ENCODE measurements at regions not wholly inside any gene's neighbourhood (a gene's known extent, or its start where the extent isn't known, plus 50 kb on each side); places are given as distances from the start of the nearest gene placed in this dataset.

GRCh38 chr4:38347251-38347650 lies 316.7 kb upstream of the KLF3 start:
- no peak for DNase-seq

GRCh38 chr4:38354421-38354820 lies 309.6 kb upstream of the KLF3 start:
- DNase-seq: no peak

DNA sequence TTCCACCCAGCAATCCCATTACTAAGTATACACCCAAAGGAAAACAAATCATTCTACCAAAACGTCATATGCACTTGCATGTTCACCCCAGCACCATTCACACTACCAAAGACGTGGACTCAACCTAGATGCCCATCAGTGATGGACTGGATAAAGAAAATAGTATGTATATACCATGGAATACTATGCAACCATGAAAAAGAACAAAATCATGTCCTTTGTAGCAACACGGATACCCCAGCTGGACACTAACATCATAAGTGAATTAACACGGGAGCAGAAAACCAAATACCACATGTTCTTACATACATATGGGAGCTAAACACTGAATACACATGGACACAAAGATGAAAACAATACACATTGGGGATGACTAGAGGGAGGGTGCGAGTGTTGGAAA lies 309.1 kb upstream of the KLF3 start:
- no peak for DNase-seq

GRCh38 chr4:38356686-38357085 lies 307.3 kb upstream of the KLF3 start:
- DNase-seq: no peak

DNA sequence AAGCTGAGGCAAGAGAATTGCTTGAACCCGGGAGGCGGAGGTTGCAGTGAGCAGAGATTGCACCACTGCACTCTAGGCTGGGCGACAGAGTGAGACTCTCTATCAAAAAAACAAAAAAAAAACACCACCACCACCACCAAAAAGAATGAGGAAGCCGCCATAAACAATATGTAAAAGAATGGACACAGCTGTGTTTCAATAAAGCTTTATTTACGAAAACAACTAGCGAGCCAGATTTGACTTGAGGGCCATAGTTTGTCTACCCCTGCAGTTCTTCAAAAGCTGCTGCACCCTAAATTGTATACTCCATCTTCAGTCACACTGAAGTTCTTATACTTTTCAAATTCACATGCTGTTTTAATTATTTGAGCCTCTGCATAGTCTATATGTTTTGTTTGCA lies 306.5 kb upstream of the KLF3 start:
- no peak for DNase-seq

DNA sequence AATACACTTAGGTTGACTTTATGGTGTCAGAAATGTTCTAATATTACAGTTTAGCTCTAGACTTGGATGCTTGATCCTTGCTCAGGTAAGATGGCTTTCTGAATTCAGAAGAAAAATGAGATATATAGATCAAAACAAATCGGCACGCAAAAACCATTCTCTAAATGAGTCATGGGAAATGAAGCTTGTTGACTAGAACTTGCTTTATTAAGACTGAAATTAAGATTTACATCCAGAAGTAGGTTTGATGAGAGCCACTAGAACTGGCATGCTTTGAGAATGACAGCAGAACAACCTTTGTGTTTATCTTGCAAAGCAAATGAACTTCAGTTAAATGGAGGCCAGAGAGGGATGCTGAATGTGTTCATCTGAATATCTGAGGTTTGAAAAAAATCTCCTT lies 304.9 kb upstream of the KLF3 start:
- no peak for DNase-seq

GRCh38 chr4:38360201-38360600 lies 303.8 kb upstream of the KLF3 start:
- no peak for DNase-seq

DNA sequence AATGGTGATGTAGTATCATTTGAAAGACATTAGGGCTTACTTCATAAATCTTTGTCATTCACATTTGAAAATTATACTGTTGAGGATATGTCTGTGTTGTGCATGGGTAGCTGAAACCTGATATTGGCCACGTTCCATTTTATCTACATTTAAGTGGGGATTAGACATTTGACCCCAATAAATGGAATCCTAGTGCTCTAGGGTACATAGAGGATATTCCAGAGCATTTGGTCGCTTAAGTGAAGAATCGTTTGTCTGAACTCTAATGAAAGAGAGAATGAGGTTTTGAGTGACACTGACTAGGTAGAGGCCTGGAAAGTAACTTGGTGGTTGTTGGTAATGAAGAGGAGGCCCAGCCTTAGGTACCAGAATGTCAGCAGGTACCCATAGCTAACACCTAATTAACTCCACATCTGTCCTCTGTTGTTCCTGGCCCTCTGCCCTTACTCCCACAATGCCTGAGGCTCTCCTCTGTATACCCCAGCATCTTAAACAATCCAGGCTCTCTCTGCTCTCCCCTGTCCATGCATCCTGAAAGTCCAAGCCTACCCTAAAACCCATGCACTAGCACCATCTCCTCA lies 299.5 kb upstream of the KLF3 start:
- no peak for DNase-seq

DNA sequence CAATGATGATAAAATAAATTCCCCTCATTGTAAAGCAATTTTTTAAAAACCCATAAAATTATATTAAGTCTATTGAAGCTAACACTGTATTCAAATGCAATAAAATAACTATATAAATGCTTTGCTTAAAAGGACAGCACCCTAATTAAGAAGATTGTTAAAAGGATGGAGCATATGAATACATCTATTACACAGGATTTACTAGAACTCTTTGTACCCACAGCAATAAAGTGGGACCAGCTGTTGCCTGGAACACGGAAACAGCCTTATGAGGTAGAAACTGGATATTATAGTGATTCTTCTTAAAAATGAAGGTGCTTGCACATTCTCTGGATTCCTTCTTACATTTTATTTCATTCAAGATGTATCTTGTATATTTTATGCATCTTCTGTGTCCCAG lies 298.7 kb upstream of the KLF3 start:
- no peak for DNase-seq

- no peak for DNase-seq
Measured at GRCh38 chr4:38365748-38366310, 298.2 kb upstream of the KLF3 start.

DNA sequence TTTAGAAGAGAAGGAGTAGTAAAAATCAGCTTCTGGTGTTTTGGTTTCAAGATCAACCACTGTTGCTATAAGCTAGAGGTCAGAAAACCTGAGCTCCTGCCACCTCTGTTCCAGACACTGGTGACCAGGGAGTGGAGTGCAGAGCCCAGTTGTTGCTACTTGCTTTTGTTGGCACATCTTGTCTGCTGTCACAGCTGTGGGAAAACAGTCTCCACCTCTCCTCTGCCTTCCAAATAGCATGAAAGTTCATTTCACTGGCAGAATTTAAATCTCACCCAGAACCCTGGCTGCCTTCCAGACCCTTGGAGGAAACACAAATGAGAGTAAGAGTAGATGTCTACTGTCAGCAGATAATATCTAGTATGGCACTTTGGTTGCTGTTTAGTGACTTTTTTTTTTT lies 297.5 kb upstream of the KLF3 start:
- no peak for DNase-seq

- no peak for DNase-seq
Measured at GRCh38 chr4:38366997-38367396, 297.0 kb upstream of the KLF3 start.

- DNase-seq: no peak
Measured at GRCh38 chr4:38367642-38368174, 296.3 kb upstream of the KLF3 start.

GRCh38 chr4:38368613-38369012 lies 295.4 kb upstream of the KLF3 start:
- DNase-seq: no peak

- no peak for DNase-seq
Measured at GRCh38 chr4:38371391-38371851, 292.6 kb upstream of the KLF3 start.

DNA sequence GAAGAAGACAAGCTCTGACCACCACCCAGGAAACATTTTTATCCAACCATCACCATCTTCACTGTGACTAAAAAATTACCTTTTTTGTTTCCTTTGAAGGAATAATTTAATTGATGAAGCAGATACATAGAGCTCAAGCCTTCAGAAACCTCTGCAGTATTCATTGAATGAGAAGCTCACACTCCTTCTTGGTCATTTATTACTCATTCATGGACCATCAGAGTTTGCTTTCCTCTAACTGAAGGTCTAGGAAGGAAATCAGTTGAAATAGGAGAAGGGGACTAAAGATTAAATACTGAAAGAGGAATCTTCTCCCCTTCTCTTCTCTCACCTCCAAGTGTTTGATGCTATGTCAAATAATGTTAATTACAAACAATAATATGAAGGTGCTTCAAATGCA lies 290.6 kb upstream of the KLF3 start:
- no peak for DNase-seq

DNA sequence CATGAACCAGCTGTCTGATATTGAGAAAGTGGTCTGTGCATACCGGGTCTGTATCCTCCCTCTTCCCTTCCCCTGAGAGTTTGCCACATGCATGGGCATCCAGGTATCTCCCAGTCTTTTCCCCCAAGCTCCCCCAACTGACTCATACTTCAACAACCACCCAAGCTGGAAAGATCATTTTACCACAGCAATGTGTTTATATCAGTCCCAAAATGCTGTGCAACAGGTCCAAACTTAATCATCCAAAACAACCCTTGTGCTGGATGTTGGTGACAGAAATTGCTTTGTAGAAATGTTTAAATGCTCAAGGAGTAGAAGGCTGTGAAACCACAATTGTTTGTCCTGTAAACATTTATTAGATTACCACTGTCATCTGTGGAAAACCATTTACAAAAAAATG lies 286.8 kb upstream of the KLF3 start:
- DNase-seq: no peak

GRCh38 chr4:38378478-38378877 lies 285.5 kb upstream of the KLF3 start:
- no peak for DNase-seq

DNA sequence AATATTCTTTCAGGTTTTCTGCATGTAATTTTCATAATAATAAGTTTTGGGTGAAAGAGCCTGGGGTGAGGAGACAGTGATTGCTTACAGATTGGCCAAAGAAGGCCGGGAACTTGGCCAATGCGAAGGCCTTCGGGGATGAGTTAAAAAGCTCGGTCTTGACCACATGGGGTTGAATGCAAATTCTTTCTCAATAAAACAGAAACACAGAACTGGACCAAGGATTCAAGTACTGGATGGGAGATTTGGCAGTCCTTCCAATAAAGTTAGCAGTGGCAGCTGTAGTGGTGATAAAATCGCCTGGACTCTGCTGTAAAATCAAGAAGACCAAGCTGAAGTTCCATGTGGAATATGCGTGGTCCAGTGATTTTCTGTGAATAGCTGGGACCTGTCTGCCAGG lies 282.2 kb upstream of the KLF3 start:
- no peak for DNase-seq

DNA sequence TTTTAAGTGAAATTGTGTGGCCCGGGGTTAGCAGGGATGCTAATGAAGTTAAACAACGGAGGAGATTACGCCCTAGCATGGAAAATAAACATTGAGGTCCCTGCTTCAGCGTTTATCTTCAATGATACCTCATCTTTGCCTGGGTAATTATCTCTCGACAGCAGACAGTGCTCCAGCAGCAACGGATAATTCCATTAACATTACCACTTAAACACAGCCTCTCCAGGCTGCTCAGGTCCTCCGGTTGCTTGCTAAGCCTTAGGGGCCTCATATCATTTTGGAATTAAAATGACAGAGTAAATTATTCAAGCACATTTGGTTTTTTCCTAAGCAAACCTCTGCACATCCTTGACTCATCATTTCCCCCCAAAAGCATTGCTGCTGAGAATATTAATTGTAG lies 281.5 kb upstream of the KLF3 start:
- DNase-seq: no peak

- DNase-seq: no peak
Measured at GRCh38 chr4:38383646-38384121, 280.3 kb upstream of the KLF3 start.

DNA sequence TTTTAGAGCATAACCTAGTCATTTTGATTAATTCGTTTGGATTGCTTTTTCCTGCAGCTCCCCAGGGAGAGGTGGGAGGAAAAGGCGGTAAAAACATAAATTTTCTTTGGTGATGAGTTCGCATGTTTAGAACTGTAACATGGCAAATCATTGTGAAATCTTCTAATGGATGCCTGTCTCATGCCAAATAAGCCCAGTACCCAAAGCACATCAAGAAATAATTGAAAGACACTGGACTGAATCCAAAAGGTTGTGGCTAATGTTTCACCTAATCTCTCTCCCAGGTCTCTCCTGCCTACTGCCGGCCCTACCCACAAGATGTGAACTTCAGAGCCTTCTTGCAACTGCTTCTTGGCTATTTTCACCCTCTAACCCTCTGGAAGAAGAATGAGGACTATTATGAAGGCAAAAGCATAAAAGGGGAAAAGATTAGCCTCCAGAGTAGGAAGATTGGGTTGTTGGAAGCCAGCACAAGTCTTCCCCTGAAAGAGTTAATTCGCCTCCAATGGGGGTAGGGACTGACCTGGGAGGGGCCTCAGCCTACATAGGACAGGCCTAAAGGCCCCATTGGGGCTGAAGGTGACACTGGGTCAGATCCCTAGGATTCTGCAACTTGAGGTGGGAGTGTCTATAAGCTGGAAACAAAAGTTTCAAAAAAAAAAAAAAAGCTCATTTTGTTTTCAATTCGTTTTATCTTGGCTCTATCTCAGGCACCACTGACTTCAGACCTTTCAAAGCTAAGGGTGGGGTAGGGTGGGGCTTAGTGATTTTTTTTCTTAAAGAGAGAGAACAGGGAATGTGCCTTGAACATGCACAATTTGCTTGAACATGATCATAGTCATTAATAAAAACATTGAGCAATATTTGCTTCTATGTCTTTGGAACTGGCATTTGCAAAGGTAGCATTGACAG lies 278.6 kb upstream of the KLF3 start:
- no peak for DNase-seq

DNA sequence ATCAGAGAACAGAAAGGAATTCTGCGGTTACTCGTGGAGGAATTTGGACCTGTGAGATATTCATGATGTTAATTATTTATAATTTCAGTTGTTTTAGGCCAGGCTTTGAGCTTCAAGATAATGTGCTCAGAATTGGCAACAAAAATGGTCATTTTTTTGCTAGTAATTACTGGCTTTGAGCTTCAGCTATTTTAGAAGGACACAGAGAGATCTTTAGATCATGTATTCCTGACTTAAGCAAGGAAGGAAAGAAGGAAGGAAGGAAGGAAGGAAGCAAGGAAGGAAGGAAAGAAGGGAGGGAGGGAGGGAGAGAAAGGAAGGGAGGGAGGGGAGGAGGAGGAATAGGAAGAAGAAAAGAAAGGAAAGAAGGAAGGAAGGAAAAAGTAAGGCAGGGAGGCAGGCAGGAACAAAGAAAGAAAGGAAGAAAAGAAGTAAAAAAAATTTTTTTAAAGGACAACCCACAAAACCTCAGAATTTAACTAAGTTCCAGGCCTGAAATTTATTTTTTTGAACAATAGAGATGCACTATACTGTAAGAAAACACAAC lies 277.9 kb upstream of the KLF3 start:
- DNase-seq: no peak

All from activated CD4-positive, alpha-beta T cell treated with anti-CD3 and anti-CD28 coated beads, Interleukin-2, amount 50 U/mL, for 48 hours (primary cell).